HEK293 (cell line): ENCODE measurements at regions not wholly inside any gene's neighbourhood (a gene's known extent, or its start where the extent isn't known, plus 50 kb on each side); places are given as distances from the start of the nearest gene placed in this dataset.

Source experiments
- CTCF ChIA-PET: fragments of 350-600 bp; formaldehyde crosslinking; extraction: SDS; loops from one replicate; lab custom pipeline; 2021; ENCODE audit warnings: antibody characterized with exemption; lab: Yijun Ruan, JAX
- POLR2A ChIA-PET: fragments of 300-600 bp; formaldehyde crosslinking; extraction: SDS; loops from one replicate; lab custom pipeline; 2020; ENCODE audit warnings: antibody characterized with exemption, inconsistent platforms; lab: Yijun Ruan, JAX
- H3K27ac ChIP-seq: fragments of 200-500 bp; sonication (Bioruptor generic); 2 replicates; pipeline ENCODE4 v1.5.1; 2014; ENCODE audit warnings: low read depth, low read length, control low read depth, inconsistent platforms; ENCODE audit errors: extremely low read depth
- H3K36me3 ChIP-seq, 2 experiments: fragments of 200-500 bp in 1 of 2; sonication (Bioruptor generic) in 1 of 2; 1 replicate in 1 of 2; 2 replicates in 1 of 2; pipeline ENCODE4 v1.5.1; 2014 to 2017; ENCODE audit warnings: inconsistent platforms in 2 of 2, low read length in 2 of 2; ENCODE audit not compliant: control insufficient read depth in 2 of 2, insufficient read depth in 1 of 2
- H3K4me1 ChIP-seq: fragments of 200-500 bp; sonication (Bioruptor generic); 2 replicates; pipeline ENCODE4 v1.5.1; 2014; ENCODE audit warnings: mild to moderate bottlenecking, low read length, inconsistent platforms; ENCODE audit not compliant: control insufficient read depth, insufficient read depth
- H3K4me3 ChIP-seq: 2 replicates; pipeline ENCODE4 v1.5.1; 2011; ENCODE audit warnings: low read depth, mild to moderate bottlenecking, control low read depth, low read length, moderate library complexity
- H3K9me3 ChIP-seq: fragments of 200-500 bp; sonication (Bioruptor generic); 2 replicates; pipeline ENCODE4 v1.5.1; 2014; ENCODE audit warnings: low read depth, low read length, inconsistent platforms; ENCODE audit not compliant: control insufficient read depth, insufficient read depth
- BCL6B ChIP-seq: fragments of 450-650 bp; formaldehyde crosslinking; IDR thresholded peaks from 2 replicates; pipeline ENCODE4 v1.5.1; 2017; ENCODE audit warnings: missing biosample characterization, missing genetic modification characterization
- EGR2 ChIP-seq: fragments of 450-650 bp; formaldehyde crosslinking; IDR thresholded peaks from 2 replicates; pipeline ENCODE4 v1.5.1; 2016; ENCODE audit warnings: low read depth, missing biosample characterization, missing genetic modification characterization
- PRDM10 ChIP-seq: fragments of 450-650 bp; formaldehyde crosslinking; IDR thresholded peaks from 2 replicates; pipeline ENCODE4 v1.5.1; 2016; ENCODE audit warnings: missing biosample characterization, missing genetic modification characterization
- SCRT2 ChIP-seq: fragments of 450-650 bp; formaldehyde crosslinking; IDR thresholded peaks from 2 replicates; pipeline ENCODE4 v1.5.1; 2016; ENCODE audit warnings: missing biosample characterization, missing genetic modification characterization
- SP3 ChIP-seq: fragments of 450-650 bp; formaldehyde crosslinking; IDR thresholded peaks from 2 replicates; pipeline ENCODE4 v1.5.1; 2016; ENCODE audit warnings: missing biosample characterization, missing genetic modification characterization
- YY1 ChIP-seq: fragments of 450-650 bp; formaldehyde crosslinking; IDR thresholded peaks from 2 replicates; pipeline ENCODE4 v1.5.1; 2018; ENCODE audit warnings: missing biosample characterization, missing genetic modification characterization
- ZBTB11 ChIP-seq: fragments of 450-650 bp; formaldehyde crosslinking; conservative IDR thresholded peaks from 2 replicates; pipeline ENCODE4 v1.5.1; 2016; ENCODE audit warnings: low read depth, missing biosample characterization, missing genetic modification characterization
- ZBTB17 ChIP-seq: fragments of 450-650 bp; formaldehyde crosslinking; IDR thresholded peaks from 2 replicates; pipeline ENCODE4 v1.5.1; 2016; ENCODE audit warnings: missing biosample characterization, missing genetic modification characterization
- ZBTB44 ChIP-seq: fragments of 450-650 bp; IDR thresholded peaks from 2 replicates; pipeline ENCODE4 v1.5.1; 2018; ENCODE audit warnings: missing biosample characterization, mild to moderate bottlenecking, missing genetic modification characterization
- ZBTB8A ChIP-seq: fragments of 450-650 bp; formaldehyde crosslinking; IDR thresholded peaks from 2 replicates; pipeline ENCODE4 v1.5.1; 2016; ENCODE audit warnings: missing biosample characterization, missing genetic modification characterization
- ZNF140 ChIP-seq: fragments of 450-650 bp; formaldehyde crosslinking; IDR thresholded peaks from 2 replicates; pipeline ENCODE4 v1.5.1; 2016; ENCODE audit warnings: missing biosample characterization, missing genetic modification characterization
- ZNF214 ChIP-seq: fragments of 450-650 bp; formaldehyde crosslinking; IDR thresholded peaks from 2 replicates; pipeline ENCODE4 v1.5.1; 2017; ENCODE audit warnings: missing biosample characterization, mild to moderate bottlenecking, missing genetic modification characterization, borderline replicate concordance
- ZNF23 ChIP-seq: fragments of 450-650 bp; formaldehyde crosslinking; IDR thresholded peaks from 2 replicates; pipeline ENCODE4 v1.5.1; 2016; ENCODE audit warnings: missing biosample characterization, missing genetic modification characterization, borderline replicate concordance
- ZNF311 ChIP-seq: fragments of 450-650 bp; formaldehyde crosslinking; IDR thresholded peaks from 2 replicates; pipeline ENCODE4 v1.5.1; 2017; ENCODE audit warnings: missing biosample characterization, missing genetic modification characterization, borderline replicate concordance
- ZNF394 ChIP-seq: fragments of 450-650 bp; formaldehyde crosslinking; IDR thresholded peaks from 2 replicates; pipeline ENCODE4 v1.5.1; 2016; ENCODE audit warnings: missing biosample characterization, missing genetic modification characterization, mild to moderate bottlenecking, moderate library complexity, borderline replicate concordance
- ZNF510 ChIP-seq: fragments of 450-650 bp; formaldehyde crosslinking; IDR thresholded peaks from 2 replicates; pipeline ENCODE4 v1.5.1; 2018; ENCODE audit warnings: mild to moderate bottlenecking, missing genetic modification characterization, missing biosample characterization; ENCODE audit not compliant: insufficient replicate concordance
- ZNF529 ChIP-seq: fragments of 450-650 bp; formaldehyde crosslinking; IDR thresholded peaks from 2 replicates; pipeline ENCODE4 v1.5.1; 2017; ENCODE audit warnings: missing genetic modification characterization, missing biosample characterization; ENCODE audit not compliant: insufficient replicate concordance
- ZNF555 ChIP-seq: fragments of 450-650 bp; formaldehyde crosslinking; conservative IDR thresholded peaks from 2 replicates; pipeline ENCODE4 v1.5.1; 2017; ENCODE audit warnings: missing biosample characterization, mild to moderate bottlenecking, missing genetic modification characterization, inconsistent platforms
- ZNF580 ChIP-seq: fragments of 450-650 bp; formaldehyde crosslinking; IDR thresholded peaks from 2 replicates; pipeline ENCODE4 v1.5.1; 2016; ENCODE audit warnings: missing biosample characterization, missing genetic modification characterization
- ZNF600 ChIP-seq: fragments of 450-650 bp; formaldehyde crosslinking; IDR thresholded peaks from 2 replicates; pipeline ENCODE4 v1.5.1; 2016; ENCODE audit warnings: missing biosample characterization, missing genetic modification characterization
- ZNF639 ChIP-seq: fragments of 450-650 bp; formaldehyde crosslinking; IDR thresholded peaks from 2 replicates; pipeline ENCODE4 v1.5.1; 2016; ENCODE audit warnings: missing biosample characterization, missing genetic modification characterization
- ZNF701 ChIP-seq: fragments of 450-650 bp; formaldehyde crosslinking; IDR thresholded peaks from 2 replicates; pipeline ENCODE4 v1.5.1; 2016; ENCODE audit warnings: missing biosample characterization, missing genetic modification characterization
- ZNF707 ChIP-seq: fragments of 450-650 bp; formaldehyde crosslinking; IDR thresholded peaks from 2 replicates; pipeline ENCODE4 v1.5.1; 2016; ENCODE audit warnings: missing biosample characterization, missing genetic modification characterization
- ZSCAN16 ChIP-seq: fragments of 450-650 bp; formaldehyde crosslinking; IDR thresholded peaks from 2 replicates; pipeline ENCODE4 v1.5.1; 2016; ENCODE audit warnings: missing biosample characterization, missing genetic modification characterization

GRCh38 chr7:96414931-96415292, 93.0 kb upstream of the SLC25A13 start (continued):
- TF ChIP-seq ZNF580 (tag by site-specific recombination) (no peak; the same call in 1 of the 2 replicates), ZBTB44 (tag by site-specific recombination) (0 out of 2 replicates have a peak, but pooled peaks have one; percentile 39), ZBTB8A (no peak), ZNF394 (tag by site-specific recombination) (no peak), ZSCAN16 (tag by site-specific recombination) (no peak), ZNF529 (tag by site-specific recombination) (no peak), ZNF140 (no peak), SP3 (tag by site-specific recombination) (no peak), YY1 (tag by site-specific recombination) (peak; percentile 75), ZNF707 (no peak), BCL6B (no peak), ZNF555 (tag by site-specific recombination) (no peak), ZBTB11 (tag by site-specific recombination) (no peak), ZNF214 (no peak)

GRCh38 chr7:96410126-96410839, 88.4 kb upstream of the SLC25A13 start:
- Histone ChIP-seq H3K9me3 (no peaks in the 10 kb centered on the region), H3K4me1 (no peaks in the 10 kb centered on the region), H3K36me3 (no peaks in the 10 kb centered on the region), H3K4me3 (no peak overlapping the region), H3K27ac (no peak overlapping the region)
- POLR2A ChIA-PET, result no interaction called here
- CTCF ChIA-PET, result interaction anchor here (0.7 kb wide), 1 partner anchor 260 kb away, joined by 4 read pairs; no protein-coding TSS in a partner anchor
- no peak for TF ChIP-seq SP3 (tag by site-specific recombination)
- no peak for TF ChIP-seq ZBTB17
- TF ChIP-seq ZNF701, result no peak
- TF ChIP-seq EGR2 (tag by site-specific recombination), result no peak
- no peak for TF ChIP-seq SCRT2 (tag by site-specific recombination)
- TF ChIP-seq ZNF510 (tag by site-specific recombination), result no peak
- no peak for TF ChIP-seq ZNF311 (tag by site-specific recombination)
- TF ChIP-seq ZNF600, result no peak
- TF ChIP-seq ZNF639 (tag by site-specific recombination), result no peak
- no peak for TF ChIP-seq PRDM10 (tag by site-specific recombination)
- TF ChIP-seq ZNF23 (tag by site-specific recombination), result no peak
